Mesendoderm (in vitro differentiated cells): ENCODE measurements at regions not wholly inside any gene's neighbourhood (a gene's known extent, or its start where the extent isn't known, plus 50 kb on each side); places are given as distances from the start of the nearest gene placed in this dataset.

Source experiments
- DNase-seq: peaks from one replicate; pipeline ENCODE4 v3.0.0; 2013
- H2AK5ac ChIP-seq: 2 replicates; pipeline ENCODE4 v1.6.1; 2013; ENCODE audit warnings: low read length, inconsistent platforms
- H2BK120ac ChIP-seq: 2 replicates; pipeline ENCODE4 v1.6.1; 2013; ENCODE audit warnings: low read depth, mild to moderate bottlenecking, low read length, moderate library complexity, mixed read lengths
- H2BK15ac ChIP-seq: replicated peaks from 2 replicates; pipeline ENCODE4 v1.6.1; 2013; ENCODE audit warnings: low read depth, mild to moderate bottlenecking, moderate library complexity
- H2BK5ac ChIP-seq: 2 replicates; pipeline ENCODE4 v1.6.1; 2013; ENCODE audit warnings: low read length, inconsistent platforms
- H3K18ac ChIP-seq: 2 replicates; pipeline ENCODE4 v1.6.1; 2013; ENCODE audit warnings: mild to moderate bottlenecking, low read length, mixed read lengths
- H3K23ac ChIP-seq: one replicate; pipeline ENCODE4 v1.6.1; 2013; ENCODE audit warnings: low read length
- H3K27ac ChIP-seq: 2 replicates; pipeline ENCODE4 v1.5.1; 2013; ENCODE audit warnings: low read depth, mild to moderate bottlenecking, inconsistent platforms, low read length, moderate library complexity
- H3K27me3 ChIP-seq: 2 replicates; pipeline ENCODE4 v1.6.1; 2013; ENCODE audit warnings: low read length, control low read depth, mild to moderate bottlenecking, inconsistent platforms; ENCODE audit not compliant: insufficient read depth, poor library complexity
- H3K36me3 ChIP-seq: 2 replicates; pipeline ENCODE4 v1.6.1; 2013; ENCODE audit warnings: low read length, inconsistent platforms; ENCODE audit not compliant: control insufficient read depth, insufficient read depth
- H3K4ac ChIP-seq: one replicate; pipeline ENCODE4 v1.6.1; 2013; ENCODE audit warnings: low read depth, mild to moderate bottlenecking, low read length, moderate library complexity
- H3K4me1 ChIP-seq: 2 replicates; pipeline ENCODE4 v1.6.1; 2013; ENCODE audit warnings: low read depth, low read length, inconsistent platforms; ENCODE audit not compliant: control insufficient read depth
- H3K4me2 ChIP-seq: 2 replicates; pipeline ENCODE4 v1.6.1; 2013; ENCODE audit warnings: low read length
- H3K4me3 ChIP-seq: 2 replicates; pipeline ENCODE4 v1.5.1; 2013; ENCODE audit warnings: mild to moderate bottlenecking, low read length
- H3K56ac ChIP-seq: one replicate; pipeline ENCODE4 v1.6.1; 2013; ENCODE audit warnings: low read length
- H3K79me1 ChIP-seq: 2 replicates; pipeline ENCODE4 v1.6.1; 2013; ENCODE audit warnings: low read length, inconsistent platforms
- H3K79me2 ChIP-seq: 2 replicates; pipeline ENCODE4 v1.6.1; 2013; ENCODE audit warnings: mild to moderate bottlenecking, low read length; ENCODE audit not compliant: control insufficient read depth, insufficient read depth
- H3K9ac ChIP-seq: 2 replicates; pipeline ENCODE4 v1.6.1; 2013; ENCODE audit warnings: low read length, inconsistent platforms
- H4K5ac ChIP-seq: one replicate; pipeline ENCODE4 v1.6.1; 2013; ENCODE audit warnings: low read length
- H4K8ac ChIP-seq: one replicate; pipeline ENCODE4 v1.6.1; 2013; ENCODE audit warnings: low read depth, mild to moderate bottlenecking, control low read depth, low read length, moderate library complexity
- WGBS: extraction: QIAGEN DNeasy Blood & Tissue Kit; methylation state at CpG from one replicate; pipeline ENCODE4 v1.1.7; 2013; ENCODE audit warnings: low lambda C conversion rate, missing lambda C conversion rate; ENCODE audit not compliant: insufficient coverage; ENCODE audit errors: extremely low coverage; 5-methylcytosine and 5-hydroxymethylcytosine counted together

GRCh38 chr6:68144667-68145066, 490.4 kb upstream of the ADGRB3 start:
- Histone ChIP-seq H2BK5ac (no peak overlapping the region), H3K4me1 (no peaks in the 10 kb centered on the region), H3K27me3 (no peaks in the 10 kb centered on the region), H3K9ac (no peak overlapping the region), H3K4ac (no peak overlapping the region), H3K27ac (no peak overlapping the region), H3K79me1 (no peaks in the 10 kb centered on the region), H3K23ac (no peak overlapping the region), H2BK120ac (no peak overlapping the region), H3K56ac (no peak overlapping the region), H3K79me2 (no peaks in the 10 kb centered on the region), H3K36me3 (no peaks in the 10 kb centered on the region), H3K4me2 (no peak overlapping the region), H4K8ac (no peak overlapping the region), H2BK15ac (no peak overlapping the region), H4K5ac (no peak overlapping the region), H3K18ac (no peak overlapping the region), H2AK5ac (no peak overlapping the region), H3K4me3 (no peak overlapping the region)
- DNase-seq, result peak; percentile 34

GRCh38 chr6:68141190-68141589, 493.9 kb upstream of the ADGRB3 start:
- no peaks in the 10 kb centered on the region for H3K27me3 ChIP-seq
- H4K8ac ChIP-seq, result no peak overlapping the region
- H3K4me2 ChIP-seq, result no peak overlapping the region
- no peak overlapping the region for H3K4ac ChIP-seq
- H4K5ac ChIP-seq, result no peak overlapping the region
- peaks cover 4% of the 10 kb centered on the region for H3K4me1 ChIP-seq
- H3K4me3 ChIP-seq, result no peak overlapping the region
- H3K79me1 ChIP-seq, result no peaks in the 10 kb centered on the region
- no peak overlapping the region for H3K27ac ChIP-seq
- no peak for DNase-seq
- WGBS, result no CpG with 5 or more reads among the region's 1 CpG
- H3K36me3 ChIP-seq, result no peaks in the 10 kb centered on the region
- H2BK120ac ChIP-seq, result no peak overlapping the region
- no peak overlapping the region for H2BK5ac ChIP-seq
- no peaks in the 10 kb centered on the region for H3K79me2 ChIP-seq
- H3K56ac ChIP-seq, result no peak overlapping the region
- H3K18ac ChIP-seq, result peak overlapping the region; percentile 23
- no peak overlapping the region for H3K9ac ChIP-seq
- H3K23ac ChIP-seq, result no peak overlapping the region
- H2AK5ac ChIP-seq, result no peak overlapping the region
- no peak overlapping the region for H2BK15ac ChIP-seq

GRCh38 chr6:68139130-68139529, 496.0 kb upstream of the ADGRB3 start:
- Histone ChIP-seq H3K4me3 (no peak overlapping the region), H3K56ac (no peak overlapping the region), H2BK5ac (no peak overlapping the region), H3K23ac (no peak overlapping the region), H3K36me3 (no peaks in the 10 kb centered on the region), H3K27ac (peak overlapping the region; percentile 72), H3K27me3 (no peaks in the 10 kb centered on the region), H4K5ac (no peak overlapping the region), H3K18ac (no peak overlapping the region), H3K4ac (no peak overlapping the region), H3K4me2 (no peak overlapping the region), H3K79me1 (no peaks in the 10 kb centered on the region), H2AK5ac (no peak overlapping the region), H3K9ac (no peak overlapping the region), H4K8ac (no peak overlapping the region), H2BK120ac (no peak overlapping the region), H3K4me1 (peaks cover 4% of the 10 kb centered on the region), H2BK15ac (no peak overlapping the region), H3K79me2 (no peaks in the 10 kb centered on the region)
- WGBS, result no CpG with 5 or more reads among the region's 1 CpG
- peak; percentile 97 for DNase-seq

- Histone ChIP-seq H3K79me1 (no peaks in the 10 kb centered on the region), H3K4ac (peak overlapping the region; percentile 52), H4K5ac (no peak overlapping the region), H4K8ac (no peak overlapping the region), H3K27ac (no peak overlapping the region), H3K4me2 (no peak overlapping the region), H2BK120ac (no peak overlapping the region), H3K4me3 (no peak overlapping the region), H2BK15ac (no peak overlapping the region), H3K36me3 (no peaks in the 10 kb centered on the region), H3K23ac (no peak overlapping the region), H3K4me1 (peaks cover 4% of the 10 kb centered on the region), H3K56ac (no peak overlapping the region), H3K79me2 (no peaks in the 10 kb centered on the region), H3K9ac (no peak overlapping the region), H3K27me3 (no peaks in the 10 kb centered on the region), H2BK5ac (no peak overlapping the region), H2AK5ac (no peak overlapping the region), H3K18ac (no peak overlapping the region)
- no peak for DNase-seq
- no CpG with 5 or more reads among the region's 4 CpGs for WGBS
Measured at GRCh38 chr6:68134796-68135195, 500.3 kb upstream of the ADGRB3 start.

- Histone ChIP-seq H3K79me1 (no peaks in the 10 kb centered on the region), H2AK5ac (no peak overlapping the region), H3K4me1 (no peaks in the 10 kb centered on the region), H4K5ac (no peak overlapping the region), H3K4me3 (no peak overlapping the region), H2BK120ac (no peak overlapping the region), H3K23ac (no peak overlapping the region), H3K36me3 (no peaks in the 10 kb centered on the region), H3K79me2 (no peaks in the 10 kb centered on the region), H3K4me2 (no peak overlapping the region), H3K4ac (no peak overlapping the region), H3K27me3 (no peaks in the 10 kb centered on the region), H3K18ac (no peak overlapping the region), H3K27ac (no peak overlapping the region), H2BK5ac (no peak overlapping the region), H4K8ac (no peak overlapping the region), H2BK15ac (no peak overlapping the region), H3K9ac (no peak overlapping the region), H3K56ac (no peak overlapping the region)
- DNase-seq, result no peak
- WGBS, result no CpG with 5 or more reads among the region's 2 CpGs
Measured at GRCh38 chr6:68128211-68128610, 506.9 kb upstream of the ADGRB3 start.

GRCh38 chr6:68127074-68127473, 508.0 kb upstream of the ADGRB3 start:
- H3K79me2 ChIP-seq, result no peaks in the 10 kb centered on the region
- WGBS, result no CpG with 5 or more reads among the region's 4 CpGs

More at GRCh38 chr6:68127074-68127473, 508.0 kb upstream of the ADGRB3 start:
- Histone ChIP-seq H3K27me3 (no peaks in the 10 kb centered on the region), H3K27ac (no peak overlapping the region), H3K79me1 (no peaks in the 10 kb centered on the region), H4K5ac (no peak overlapping the region), H2BK5ac (no peak overlapping the region), H3K23ac (no peak overlapping the region), H3K4me2 (no peak overlapping the region), H3K4me1 (no peaks in the 10 kb centered on the region), H2AK5ac (no peak overlapping the region), H2BK120ac (no peak overlapping the region), H3K4me3 (no peak overlapping the region), H3K36me3 (no peaks in the 10 kb centered on the region), H3K18ac (no peak overlapping the region), H3K4ac (no peak overlapping the region), H3K56ac (no peak overlapping the region), H2BK15ac (no peak overlapping the region), H4K8ac (no peak overlapping the region), H3K9ac (no peak overlapping the region)
- no peak for DNase-seq
